Liver (tissue), 8 donors: ENCODE measurements at regions not wholly inside any gene's neighbourhood (a gene's known extent, or its start where the extent isn't known, plus 50 kb on each side); places are given as distances from the start of the nearest gene placed in this dataset.

ENCODE experiments used
- DNase-seq: peaks from one replicate; pipeline ENCODE4 v3.0.0-alpha.2; 2017; ENCODE audit warnings: low spot score
- H3K27ac ChIP-seq, 2 donors: one replicate each; pipeline ENCODE4 v1.7.0; 2013; ENCODE audit warnings: inconsistent platforms in 2 of 2, low read length in 2 of 2, control low read depth in 1 of 2, low read depth in 1 of 2, mild to moderate bottlenecking in 1 of 2
- H3K27me3 ChIP-seq, 4 donors: one replicate each; pipeline versions ENCODE4 v1.6.1 to v1.7.0; 2013; ENCODE audit warnings: low read length in 3 of 4, inconsistent platforms in 1 of 4, mild to moderate bottlenecking in 1 of 4, moderate library complexity in 1 of 4; ENCODE audit not compliant: control insufficient read depth in 4 of 4, insufficient read depth in 4 of 4
- H3K36me3 ChIP-seq, 4 donors: one replicate each; pipeline versions ENCODE4 v1.6.1 to v1.7.0; 2013; ENCODE audit warnings: low read length in 3 of 4, mild to moderate bottlenecking in 3 of 4, low read depth in 1 of 4, moderate library complexity in 1 of 4; ENCODE audit not compliant: control insufficient read depth in 4 of 4, insufficient read depth in 3 of 4
- H3K4me1 ChIP-seq, 4 donors: one replicate each; pipeline versions ENCODE4 v1.6.1 to v1.7.0; 2013; ENCODE audit warnings: low read length in 3 of 4, mild to moderate bottlenecking in 3 of 4, moderate library complexity in 1 of 4; ENCODE audit not compliant: control insufficient read depth in 4 of 4, insufficient read depth in 4 of 4
- H3K4me3 ChIP-seq, 3 donors: one replicate each; pipeline versions ENCODE4 v1.6.1 to v1.7.0; 2013; ENCODE audit warnings: low read length in 3 of 3, control low read depth in 1 of 3, low read depth in 1 of 3, mild to moderate bottlenecking in 1 of 3
- H3K9ac ChIP-seq, 2 donors: one replicate each; pipeline ENCODE4 v1.7.0; 2013; ENCODE audit warnings: low read length in 2 of 2, mild to moderate bottlenecking in 2 of 2, moderate library complexity in 2 of 2, control low read depth in 1 of 2, low read depth in 1 of 2
- H3K9me3 ChIP-seq, 4 donors: one replicate each; pipeline versions ENCODE4 v1.6.1 to v1.7.0; 2013; ENCODE audit warnings: low read length in 3 of 4; ENCODE audit not compliant: control insufficient read depth in 4 of 4
- ATF3 ChIP-seq: IDR thresholded peaks from 2 replicates; pipeline ENCODE4 v1.6.1; 2016; ENCODE audit warnings: antibody characterized with exemption
- CTCF ChIP-seq: fragments of 150-350 bp; IDR thresholded peaks from 2 replicates; pipeline ENCODE4 v1.5.1; 2017; ENCODE audit warnings: improper control_type of control experiment, low read depth, low read length; ENCODE audit not compliant: missing input control
- EGR1 ChIP-seq, 2 donors: IDR thresholded peaks; 2 replicates each; pipeline ENCODE4 v1.6.1; 2016 to 2018; ENCODE audit warnings: antibody characterized with exemption in 2 of 2, low read depth in 2 of 2
- FOXA1 ChIP-seq: IDR thresholded peaks from 2 replicates; pipeline ENCODE4 v1.6.1; 2016; ENCODE audit warnings: antibody characterized with exemption
- GABPA ChIP-seq, 2 donors: IDR thresholded peaks in 1 of 2; conservative IDR thresholded peaks in 1 of 2; 2 replicates each; pipeline ENCODE4 v1.6.1; 2016; ENCODE audit warnings: antibody characterized with exemption in 2 of 2, mild to moderate bottlenecking in 1 of 2, moderate library complexity in 1 of 2
- HNF4A ChIP-seq, 2 donors: conservative IDR thresholded peaks; 2 replicates each; pipeline ENCODE4 v1.6.1; 2016; ENCODE audit warnings: antibody characterized with exemption in 2 of 2, mild to moderate bottlenecking in 2 of 2
- HNF4G ChIP-seq: IDR thresholded peaks from 2 replicates; pipeline ENCODE4 v1.6.1; 2016; ENCODE audit warnings: antibody characterized with exemption
- JUND ChIP-seq, 2 donors: IDR thresholded peaks; 2 replicates each; pipeline ENCODE4 v1.6.1; 2016; ENCODE audit warnings: antibody characterized with exemption in 2 of 2
- MAX ChIP-seq: IDR thresholded peaks from 2 replicates; pipeline ENCODE4 v1.6.1; 2016; ENCODE audit warnings: antibody characterized with exemption
- NR2F2 ChIP-seq: IDR thresholded peaks from 2 replicates; pipeline ENCODE4 v1.6.1; 2016; ENCODE audit warnings: antibody characterized with exemption
- RAD21 ChIP-seq, 2 donors: IDR thresholded peaks; 2 replicates each; pipeline ENCODE4 v1.6.1; 2016; ENCODE audit warnings: antibody characterized with exemption in 2 of 2, mild to moderate bottlenecking in 2 of 2
- REST ChIP-seq: IDR thresholded peaks from 2 replicates; pipeline ENCODE4 v1.6.1; 2016; ENCODE audit warnings: antibody characterized with exemption, mild to moderate bottlenecking
- RXRA ChIP-seq, 2 donors: IDR thresholded peaks; 2 replicates each; pipeline ENCODE4 v1.6.1; 2017 to 2018; ENCODE audit warnings: antibody characterized with exemption in 2 of 2, mild to moderate bottlenecking in 1 of 2
- SP1 ChIP-seq: IDR thresholded peaks from 2 replicates; pipeline ENCODE4 v1.6.1; 2018; ENCODE audit warnings: antibody characterized with exemption, mild to moderate bottlenecking
- YY1 ChIP-seq: IDR thresholded peaks from 2 replicates; pipeline ENCODE4 v1.6.1; 2016; ENCODE audit warnings: antibody characterized with exemption, mild to moderate bottlenecking
- ZBTB33 ChIP-seq: IDR thresholded peaks from 2 replicates; pipeline ENCODE4 v1.6.1; 2016; ENCODE audit warnings: antibody characterized with exemption
- WGBS: extraction: QIAGEN DNeasy Blood & Tissue Kit; methylation state at CpG from one replicate; pipeline ENCODE4 v1.1.7; 2013; 5-methylcytosine and 5-hydroxymethylcytosine counted together
- donor health status: healthy.
- donor health status: healthy.
- donor health status: healthy.
- donor health status: healthy.
- donor health status: healthy.

GRCh38 chr11:25225078-25225477 lies 728.2 kb downstream of the LUZP2 start:
- no peak for DNase-seq
- H3K4me1 ChIP-seq: no peaks in the 10 kb centered on the region
- no peak overlapping the region for H3K27ac ChIP-seq
- peaks cover 0 to 2% (median 0%) of the 10 kb centered on the region in 4 donors for H3K9me3 ChIP-seq
- WGBS: 70% methylated on average over 3 of the region's 3 CpGs
- no peak for TF ChIP-seq REST
- no peak for TF ChIP-seq ZBTB33
- no peak for TF ChIP-seq NR2F2
- no peak for TF ChIP-seq RXRA (IDR thresholded peaks at IDR 0.05)
- no peak for TF ChIP-seq RAD21 (IDR thresholded peaks at IDR 0.05)
- no peak for TF ChIP-seq FOXA1
- TF ChIP-seq SP1: no peak
- TF ChIP-seq MAX: no peak
- TF ChIP-seq CTCF: no peak
- no peak for TF ChIP-seq HNF4G
- TF ChIP-seq JUND (IDR thresholded peaks at IDR 0.05): no peak
- H3K9ac ChIP-seq: no peak overlapping the region
- no peaks in the 10 kb centered on the region for H3K27me3 ChIP-seq
- no peaks in the 10 kb centered on the region for H3K36me3 ChIP-seq
- no peak overlapping the region for H3K4me3 ChIP-seq

- Histone ChIP-seq H3K27ac (no peak overlapping the region), H3K4me3 (no peak overlapping the region), H3K9ac (no peak overlapping the region), H3K27me3 (no peaks in the 10 kb centered on the region), H3K36me3 (no peaks in the 10 kb centered on the region), H3K9me3 (no peaks in the 10 kb centered on the region), H3K4me1 (no peaks in the 10 kb centered on the region)
- no peak for DNase-seq
- TF ChIP-seq RAD21 (IDR thresholded peaks at IDR 0.05): no peak
- no peak for TF ChIP-seq HNF4A (conservative IDR thresholded peaks at IDR 0.05)
- no peak for TF ChIP-seq HNF4G
- no peak for TF ChIP-seq GABPA (IDR thresholded peaks at IDR 0.05 in 1 of 2, conservative IDR thresholded peaks at IDR 0.05 in 1 of 2)
- no peak for TF ChIP-seq RXRA (IDR thresholded peaks at IDR 0.05)
- no peak for TF ChIP-seq EGR1 (IDR thresholded peaks at IDR 0.05; ENCODE audit: low read depth in 2 of 2)
- TF ChIP-seq YY1: no peak
- no peak for TF ChIP-seq ATF3
- TF ChIP-seq JUND (IDR thresholded peaks at IDR 0.05): no peak
- TF ChIP-seq REST: no peak
- no peak for TF ChIP-seq CTCF
- TF ChIP-seq NR2F2: no peak
- TF ChIP-seq SP1: no peak
These were observed 746.1 kb downstream of the LUZP2 start for GRCh38 chr11:25242928-25243327.
